OCI-LY7 (cell line): ENCODE measurements at regions not wholly inside any gene's neighbourhood (a gene's known extent, or its start where the extent isn't known, plus 50 kb on each side); places are given as distances from the start of the nearest gene placed in this dataset.

Experiments used
- BruUV-seq: library from RNA; stranded (reverse); fragments of 400-500 nt; replicated peaks from 2 replicates; lab custom pipeline; 2021; lab: Mats Ljungman, UMichigan
- CTCF ChIA-PET: fragments of 300-600 bp; sonication (Branson Sonifier 250); formaldehyde crosslinking; loops from one replicate; lab custom pipeline; 2022; ENCODE audit warnings: antibody characterized with exemption; ENCODE audit not compliant: unreplicated experiment; lab: Charles Lee
- POLR2A ChIA-PET: fragments of 300-600 bp; sonication (Branson Sonifier 250); formaldehyde crosslinking; loops from one replicate; lab custom pipeline; 2022; ENCODE audit warnings: antibody characterized with exemption; lab: Charles Lee
- DNase-seq: peaks from one replicate; pipeline ENCODE4 v3.0.0-alpha.2; 2015; ENCODE audit warnings: low spot score
- H2AFZ ChIP-seq: fragments of 200-600 bp; sonication (generic), shearing (Covaris generic); 2 replicates; pipeline ENCODE4 v1.6.1; 2014; ENCODE audit warnings: mild to moderate bottlenecking, antibody characterized with exemption, low read length, moderate library complexity
- H3K27ac ChIP-seq: fragments of 200-600 bp; sonication (generic); 2 replicates; pipeline ENCODE4 v1.5.1; 2014; ENCODE audit warnings: mixed run types, low read depth, mild to moderate bottlenecking, moderate library complexity, low read length, inconsistent platforms; ENCODE audit not compliant: poor library complexity, severe bottlenecking
- H3K36me3 ChIP-seq: fragments of 200-600 bp; sonication (generic); 2 replicates; pipeline ENCODE4 v1.6.1; 2014; ENCODE audit warnings: mild to moderate bottlenecking, antibody characterized with exemption, low read length, moderate library complexity, mixed read lengths; ENCODE audit not compliant: insufficient read depth
- H3K4me1 ChIP-seq: fragments of 200-600 bp; sonication (generic); 2 replicates; pipeline ENCODE4 v1.5.1; 2014; ENCODE audit warnings: mild to moderate bottlenecking, low read length; ENCODE audit not compliant: insufficient read depth, poor library complexity, severe bottlenecking
- H3K4me2 ChIP-seq: fragments of 200-600 bp; sonication (generic); 2 replicates; pipeline ENCODE4 v1.6.1; 2014; ENCODE audit warnings: mild to moderate bottlenecking, low read length
- H3K4me3 ChIP-seq: fragments of 200-600 bp; sonication (generic); 2 replicates; pipeline ENCODE4 v1.5.1; 2014; ENCODE audit warnings: mild to moderate bottlenecking, low read depth, low read length; ENCODE audit not compliant: poor library complexity, severe bottlenecking
- H3K79me2 ChIP-seq: fragments of 200-600 bp; sonication (generic); 2 replicates; pipeline ENCODE4 v1.6.1; 2016; ENCODE audit warnings: low read depth, mild to moderate bottlenecking, low read length, moderate library complexity, mixed read lengths; ENCODE audit not compliant: insufficient read depth
- H3K9me2 ChIP-seq: fragments of 200-600 bp; sonication (generic); 2 replicates; pipeline ENCODE4 v1.6.1; 2016; ENCODE audit warnings: mild to moderate bottlenecking, low read length, mixed read lengths; ENCODE audit not compliant: insufficient read depth
- H3K9me3 ChIP-seq: fragments of 200-600 bp; sonication (generic); 2 replicates; pipeline ENCODE4 v1.6.1; 2014; ENCODE audit warnings: mild to moderate bottlenecking, mixed run types, low read length, mixed read lengths
- H4K20me1 ChIP-seq: fragments of 200-600 bp; sonication (generic); 2 replicates; pipeline ENCODE4 v1.6.1; 2014; ENCODE audit warnings: mild to moderate bottlenecking, antibody characterized with exemption, low read length, moderate library complexity, mixed read lengths; ENCODE audit not compliant: insufficient read depth
- CTCF ChIP-seq: fragments of 200-600 bp; sonication (generic); conservative IDR thresholded peaks from 2 replicates; pipeline ENCODE4 v1.5.1; 2014; ENCODE audit warnings: mild to moderate bottlenecking, antibody characterized with exemption, low read length, moderate library complexity, mixed read lengths
- EZH2phosphoT487 ChIP-seq: fragments of 200-600 bp; sonication (generic); IDR thresholded peaks from 2 replicates; pipeline ENCODE4 v1.6.1; 2018; ENCODE audit warnings: low read depth, borderline replicate concordance, mild to moderate bottlenecking, mixed run types, antibody characterized with exemption, low read length, moderate library complexity, mixed read lengths
- intact Hi-C: fragments of 100-400 bp; cut with micrococcal nuclease; formaldehyde crosslinking; loops from one replicate; pipeline ENCODE4 v1.10.0; 2022; ENCODE audit not compliant: unreplicated experiment

GRCh38 chr4:18366892-18367291 lies 345.3 kb upstream of the LCORL start:
- TF ChIP-seq CTCF (peak; percentile 81), EZH2phosphoT487 (no peak)
- BruUV-seq = no TSS peak
- no peaks in the 10 kb centered on the region for H3K79me2 ChIP-seq
- H3K27ac ChIP-seq = no peak overlapping the region
- H3K9me3 ChIP-seq = no peaks in the 10 kb centered on the region
- peak; percentile 39 for DNase-seq
- no peaks in the 10 kb centered on the region for H4K20me1 ChIP-seq
- ChIA-PET CTCF (no interaction called here), POLR2A (no interaction called here)
- no peak overlapping the region for H3K4me3 ChIP-seq
- H3K9me2 ChIP-seq = no peaks in the 10 kb centered on the region
- intact Hi-C loops = no loop called here
- H2AFZ ChIP-seq = no peak overlapping the region
- no peaks in the 10 kb centered on the region for H3K4me1 ChIP-seq
- no peak overlapping the region for H3K4me2 ChIP-seq
- H3K36me3 ChIP-seq = no peaks in the 10 kb centered on the region

- no peaks in the 10 kb centered on the region for H3K4me1 ChIP-seq
- no peak for TF ChIP-seq EZH2phosphoT487
- TF ChIP-seq CTCF = no peak
- BruUV-seq = no TSS peak
- H4K20me1 ChIP-seq = no peaks in the 10 kb centered on the region
- H3K9me2 ChIP-seq = no peaks in the 10 kb centered on the region
- no peaks in the 10 kb centered on the region for H3K79me2 ChIP-seq
- intact Hi-C loops = no loop called here
- no peak for DNase-seq
- H3K27ac ChIP-seq = no peak overlapping the region
- H3K4me3 ChIP-seq = no peak overlapping the region
- H3K36me3 ChIP-seq = no peaks in the 10 kb centered on the region
- H2AFZ ChIP-seq = no peak overlapping the region
- CTCF ChIA-PET = no interaction called here
- POLR2A ChIA-PET = no interaction called here
- no peaks in the 10 kb centered on the region for H3K9me3 ChIP-seq
- H3K4me2 ChIP-seq = no peak overlapping the region
These were observed 344.6 kb upstream of the LCORL start for GRCh38 chr4:18366136-18366535.

GRCh38 chr4:18343581-18343980 lies 322.0 kb upstream of the LCORL start:
- TF ChIP-seq EZH2phosphoT487 (no peak), CTCF (no peak)
- H4K20me1 ChIP-seq = no peaks in the 10 kb centered on the region
- H3K4me1 ChIP-seq = no peaks in the 10 kb centered on the region
- H3K9me2 ChIP-seq = no peaks in the 10 kb centered on the region
- H3K36me3 ChIP-seq = no peaks in the 10 kb centered on the region
- H2AFZ ChIP-seq = no peak overlapping the region
- H3K4me3 ChIP-seq = no peak overlapping the region
- H3K79me2 ChIP-seq = no peaks in the 10 kb centered on the region
- H3K9me3 ChIP-seq = no peaks in the 10 kb centered on the region
- H3K27ac ChIP-seq = no peak overlapping the region
- no TSS peak for BruUV-seq
- no peak overlapping the region for H3K4me2 ChIP-seq
- ChIA-PET POLR2A (no interaction called here), CTCF (no interaction called here)
- DNase-seq = no peak
- intact Hi-C loops = no loop called here
